Stimulated activated memory B cell treated with anti-CD40 and anti-IgM and Interleukin-4, amounts not matched to agents 10 μg/mL and 1 μg/mL and 100 μg/mL, for 72 hours (primary cell): ENCODE measurements at regions not wholly inside any gene's neighbourhood (a gene's known extent, or its start where the extent isn't known, plus 50 kb on each side); places are given as distances from the start of the nearest gene placed in this dataset.

Experiments used
- ATAC-seq: fragments of 150-1000 bp; cut with Tn5 transposase; 2 replicates; pipeline ENCODE4 v1.10.0; 2021
- H3K27ac Mint-ChIP-seq: one replicate; pipeline ENCODE4 v1.8.0; 2022; ENCODE audit warnings: mild to moderate bottlenecking, mixed read lengths
- H3K27me3 Mint-ChIP-seq: one replicate; pipeline ENCODE4 v1.8.0; 2022; ENCODE audit warnings: mixed read lengths
- H3K36me3 Mint-ChIP-seq: one replicate; pipeline ENCODE4 v1.8.0; 2022; ENCODE audit warnings: mixed read lengths
- H3K4me1 Mint-ChIP-seq: one replicate; pipeline ENCODE4 v1.8.0; 2022; ENCODE audit warnings: mixed read lengths
- H3K4me3 Mint-ChIP-seq: one replicate; pipeline ENCODE4 v1.8.0; 2022; ENCODE audit warnings: mild to moderate bottlenecking, moderate library complexity, mixed read lengths
- H3K9me3 Mint-ChIP-seq: one replicate; pipeline ENCODE4 v1.8.0; 2022; ENCODE audit warnings: mixed read lengths

GRCh38 chr1:209038735-209039134 lies 544.8 kb upstream of the CAMK1G start:
- no peak for ATAC-seq
- no peaks in the 10 kb centered on the region for H3K36me3 Mint-ChIP-seq

GRCh38 chr1:209040351-209040750 lies 543.2 kb upstream of the CAMK1G start:
- Mint-ChIP-seq H3K9me3 (no peaks in the 10 kb centered on the region), H3K4me1 (no peaks in the 10 kb centered on the region)

More at GRCh38 chr1:209038735-209039134, 544.8 kb upstream of the CAMK1G start:
- H3K27me3 Mint-ChIP-seq = no peaks in the 10 kb centered on the region
- H3K4me1 Mint-ChIP-seq = no peaks in the 10 kb centered on the region
- H3K27ac Mint-ChIP-seq = no peak overlapping the region
- no peaks in the 10 kb centered on the region for H3K9me3 Mint-ChIP-seq
- no peak overlapping the region for H3K4me3 Mint-ChIP-seq

GRCh38 chr1:209041927-209042326 lies 541.6 kb upstream of the CAMK1G start:
- Mint-ChIP-seq H3K4me3 (no peak overlapping the region), H3K27ac (no peak overlapping the region), H3K27me3 (no peaks in the 10 kb centered on the region), H3K36me3 (no peaks in the 10 kb centered on the region), H3K4me1 (no peaks in the 10 kb centered on the region), H3K9me3 (no peaks in the 10 kb centered on the region)
- ATAC-seq = no peak

More at GRCh38 chr1:209040351-209040750, 543.2 kb upstream of the CAMK1G start:
- Mint-ChIP-seq H3K27me3 (no peaks in the 10 kb centered on the region), H3K36me3 (no peaks in the 10 kb centered on the region), H3K4me3 (no peak overlapping the region), H3K27ac (no peak overlapping the region)
- ATAC-seq = no peak

- Mint-ChIP-seq H3K4me1 (no peaks in the 10 kb centered on the region), H3K9me3 (no peaks in the 10 kb centered on the region), H3K36me3 (no peaks in the 10 kb centered on the region), H3K4me3 (no peak overlapping the region), H3K27ac (no peak overlapping the region), H3K27me3 (no peaks in the 10 kb centered on the region)
- ATAC-seq = no peak
Measured at GRCh38 chr1:209042413-209042812, 541.1 kb upstream of the CAMK1G start.

- Mint-ChIP-seq H3K27me3 (no peaks in the 10 kb centered on the region), H3K9me3 (no peaks in the 10 kb centered on the region), H3K4me3 (no peak overlapping the region), H3K36me3 (no peaks in the 10 kb centered on the region), H3K4me1 (no peaks in the 10 kb centered on the region), H3K27ac (no peak overlapping the region)
- ATAC-seq = no peak
Measured at GRCh38 chr1:209045331-209046057, 538.0 kb upstream of the CAMK1G start.

- no peaks in the 10 kb centered on the region for H3K9me3 Mint-ChIP-seq
- no peak overlapping the region for H3K4me3 Mint-ChIP-seq
- H3K4me1 Mint-ChIP-seq = no peaks in the 10 kb centered on the region
- H3K36me3 Mint-ChIP-seq = no peaks in the 10 kb centered on the region
- H3K27ac Mint-ChIP-seq = no peak overlapping the region
- ATAC-seq = no peak
- H3K27me3 Mint-ChIP-seq = no peaks in the 10 kb centered on the region
Measured at GRCh38 chr1:209046058-209046417, 537.5 kb upstream of the CAMK1G start.

- Mint-ChIP-seq H3K27me3 (no peaks in the 10 kb centered on the region), H3K36me3 (no peaks in the 10 kb centered on the region), H3K4me1 (no peaks in the 10 kb centered on the region)
Measured at GRCh38 chr1:209046935-209047334, 536.6 kb upstream of the CAMK1G start.

GRCh38 chr1:209048941-209049669 lies 534.4 kb upstream of the CAMK1G start:
- Mint-ChIP-seq H3K4me1 (no peaks in the 10 kb centered on the region), H3K9me3 (no peaks in the 10 kb centered on the region), H3K27me3 (no peaks in the 10 kb centered on the region), H3K36me3 (no peaks in the 10 kb centered on the region), H3K4me3 (no peak overlapping the region), H3K27ac (no peak overlapping the region)
- no peak for ATAC-seq

More at GRCh38 chr1:209046935-209047334, 536.6 kb upstream of the CAMK1G start:
- Mint-ChIP-seq H3K9me3 (no peaks in the 10 kb centered on the region), H3K4me3 (no peak overlapping the region), H3K27ac (no peak overlapping the region)
- ATAC-seq = no peak

GRCh38 chr1:209051570-209051969 lies 531.9 kb upstream of the CAMK1G start:
- Mint-ChIP-seq H3K27ac (no peak overlapping the region), H3K36me3 (no peaks in the 10 kb centered on the region), H3K4me3 (no peak overlapping the region), H3K9me3 (peaks cover under 1% of the 10 kb centered on the region), H3K27me3 (no peaks in the 10 kb centered on the region), H3K4me1 (no peaks in the 10 kb centered on the region)
- no peak for ATAC-seq

- H3K27me3 Mint-ChIP-seq = no peaks in the 10 kb centered on the region
- H3K27ac Mint-ChIP-seq = no peak overlapping the region
- H3K4me1 Mint-ChIP-seq = no peaks in the 10 kb centered on the region
- H3K4me3 Mint-ChIP-seq = no peak overlapping the region
- no peaks in the 10 kb centered on the region for H3K36me3 Mint-ChIP-seq
- no peak for ATAC-seq
- peaks cover 10% of the 10 kb centered on the region for H3K9me3 Mint-ChIP-seq
Measured at GRCh38 chr1:209053587-209053986, 529.9 kb upstream of the CAMK1G start.

GRCh38 chr1:209057083-209057482 lies 526.4 kb upstream of the CAMK1G start:
- H3K27me3 Mint-ChIP-seq = no peaks in the 10 kb centered on the region
- no peaks in the 10 kb centered on the region for H3K36me3 Mint-ChIP-seq

GRCh38 chr1:209057901-209058300 lies 525.6 kb upstream of the CAMK1G start:
- no peaks in the 10 kb centered on the region for H3K4me1 Mint-ChIP-seq
- ATAC-seq = no peak
- no peak overlapping the region for H3K4me3 Mint-ChIP-seq

More at GRCh38 chr1:209057083-209057482, 526.4 kb upstream of the CAMK1G start:
- H3K27ac Mint-ChIP-seq = no peak overlapping the region
- H3K9me3 Mint-ChIP-seq = peaks cover 10% of the 10 kb centered on the region
- H3K4me1 Mint-ChIP-seq = no peaks in the 10 kb centered on the region
- no peak overlapping the region for H3K4me3 Mint-ChIP-seq
- ATAC-seq = no peak

GRCh38 chr1:209059376-209059775 lies 524.1 kb upstream of the CAMK1G start:
- no peak overlapping the region for H3K27ac Mint-ChIP-seq
- no peaks in the 10 kb centered on the region for H3K36me3 Mint-ChIP-seq
- no peaks in the 10 kb centered on the region for H3K27me3 Mint-ChIP-seq
- no peaks in the 10 kb centered on the region for H3K4me1 Mint-ChIP-seq
- H3K4me3 Mint-ChIP-seq = no peak overlapping the region
- H3K9me3 Mint-ChIP-seq = peaks cover 10% of the 10 kb centered on the region
- ATAC-seq = no peak

More at GRCh38 chr1:209057901-209058300, 525.6 kb upstream of the CAMK1G start:
- no peak overlapping the region for H3K27ac Mint-ChIP-seq
- peaks cover 10% of the 10 kb centered on the region for H3K9me3 Mint-ChIP-seq
- no peaks in the 10 kb centered on the region for H3K36me3 Mint-ChIP-seq
- no peaks in the 10 kb centered on the region for H3K27me3 Mint-ChIP-seq

- Mint-ChIP-seq H3K4me3 (no peak overlapping the region), H3K9me3 (peaks cover 10% of the 10 kb centered on the region), H3K27me3 (no peaks in the 10 kb centered on the region), H3K36me3 (no peaks in the 10 kb centered on the region), H3K27ac (no peak overlapping the region), H3K4me1 (no peaks in the 10 kb centered on the region)
- ATAC-seq = no peak
Measured at GRCh38 chr1:209059981-209060380, 523.5 kb upstream of the CAMK1G start.

GRCh38 chr1:209062081-209062620 lies 521.4 kb upstream of the CAMK1G start:
- Mint-ChIP-seq H3K36me3 (no peaks in the 10 kb centered on the region), H3K4me1 (no peaks in the 10 kb centered on the region), H3K27me3 (peaks cover 15% of the 10 kb centered on the region), H3K4me3 (no peak overlapping the region), H3K9me3 (peaks cover 5% of the 10 kb centered on the region), H3K27ac (no peak overlapping the region)
- no peak for ATAC-seq

- H3K4me3 Mint-ChIP-seq = no peak overlapping the region
- H3K27ac Mint-ChIP-seq = no peak overlapping the region
- no peaks in the 10 kb centered on the region for H3K4me1 Mint-ChIP-seq
- ATAC-seq = no peak
- peaks cover 16% of the 10 kb centered on the region for H3K27me3 Mint-ChIP-seq
- no peaks in the 10 kb centered on the region for H3K36me3 Mint-ChIP-seq
- H3K9me3 Mint-ChIP-seq = peaks cover under 1% of the 10 kb centered on the region
Measured at GRCh38 chr1:209062863-209063262, 520.7 kb upstream of the CAMK1G start.
